OCI-LY1 (cell line): ENCODE measurements at regions not wholly inside any gene's neighbourhood (a gene's known extent, or its start where the extent isn't known, plus 50 kb on each side); places are given as distances from the start of the nearest gene placed in this dataset.

Experiments
- H2AFZ ChIP-seq: fragments of 200-600 bp; sonication (generic), shearing (Covaris generic); 2 replicates; pipeline ENCODE4 v1.6.0; 2014; ENCODE audit warnings: antibody characterized with exemption, mild to moderate bottlenecking, low read length
- H3F3A ChIP-seq: fragments of 200-600 bp; sonication (generic), shearing (Covaris generic); 2 replicates; pipeline ENCODE4 v1.6.0; 2014; ENCODE audit warnings: mild to moderate bottlenecking, antibody characterized with exemption, low read length, moderate library complexity; ENCODE audit not compliant: insufficient read depth
- H3K27ac ChIP-seq: fragments of 200-600 bp; sonication (generic); 2 replicates; pipeline ENCODE4 v1.5.1; 2014; ENCODE audit warnings: low read length, mixed run types, mild to moderate bottlenecking, low read depth; ENCODE audit not compliant: poor library complexity, severe bottlenecking
- H3K27me3 ChIP-seq: fragments of 200-600 bp; sonication (generic); 2 replicates; pipeline ENCODE4 v1.6.0; 2014; ENCODE audit warnings: antibody characterized with exemption, mild to moderate bottlenecking, low read length, moderate library complexity; ENCODE audit not compliant: insufficient read depth
- H3K36me3 ChIP-seq: fragments of 200-600 bp; sonication (generic); 2 replicates; pipeline ENCODE4 v1.6.1; 2014; ENCODE audit warnings: mild to moderate bottlenecking, antibody characterized with exemption, low read length, moderate library complexity, mixed read lengths; ENCODE audit not compliant: insufficient read depth
- H3K4me1 ChIP-seq: fragments of 200-600 bp; sonication (generic); 2 replicates; pipeline ENCODE4 v1.5.1; 2014; ENCODE audit warnings: mild to moderate bottlenecking, low read length, moderate library complexity; ENCODE audit not compliant: insufficient read depth, severe bottlenecking
- H3K4me2 ChIP-seq: fragments of 200-600 bp; sonication (generic), shearing (Covaris generic); 2 replicates; pipeline ENCODE4 v1.6.1; 2014; ENCODE audit warnings: low read length
- H3K4me3 ChIP-seq: fragments of 200-600 bp; sonication (generic); 2 replicates; pipeline ENCODE4 v1.5.1; 2014; ENCODE audit warnings: low read length, low read depth, mild to moderate bottlenecking, mixed read lengths; ENCODE audit not compliant: poor library complexity, severe bottlenecking
- H3K79me2 ChIP-seq: fragments of 200-600 bp; shearing (Covaris generic); 2 replicates; pipeline ENCODE4 v1.6.1; 2016; ENCODE audit warnings: mixed run types, low read length, mixed read lengths; ENCODE audit not compliant: insufficient read depth
- H3K9ac ChIP-seq: fragments of 200-600 bp; sonication (generic), shearing (Covaris generic); 2 replicates; pipeline ENCODE4 v1.6.1; 2014; ENCODE audit warnings: mild to moderate bottlenecking, low read length, mixed read lengths
- H3K9me2 ChIP-seq: fragments of 200-600 bp; sonication (generic), shearing (Covaris generic); 2 replicates; pipeline ENCODE4 v1.6.1; 2014; ENCODE audit warnings: low read depth, mild to moderate bottlenecking, low read length, mixed read lengths
- H3K9me3 ChIP-seq: fragments of 200-600 bp; shearing (Covaris generic); 2 replicates; pipeline ENCODE4 v1.6.1; 2014; ENCODE audit warnings: low read length, mixed read lengths
- H4K20me1 ChIP-seq: fragments of 200-600 bp; sonication (generic), shearing (Covaris generic); 2 replicates; pipeline ENCODE4 v1.6.0; 2016; ENCODE audit warnings: mild to moderate bottlenecking, low read length; ENCODE audit not compliant: insufficient read depth
- EZH2 ChIP-seq: fragments of 200-600 bp; sonication (generic), shearing (Covaris generic); IDR thresholded peaks from 2 replicates; pipeline ENCODE4 v1.8.0; 2017; ENCODE audit warnings: borderline replicate concordance, mixed run types, mild to moderate bottlenecking, antibody characterized with exemption, low read length, moderate library complexity, mixed read lengths
- TF ChIP-seq, protein P1 (sequence below): fragments of 200-600 bp; sonication (generic), shearing (Covaris generic); IDR thresholded peaks from 2 replicates; pipeline ENCODE4 v1.5.1; 2017; ENCODE audit warnings: mild to moderate bottlenecking, antibody characterized with exemption, low read length, moderate library complexity, mixed read lengths

DNA sequence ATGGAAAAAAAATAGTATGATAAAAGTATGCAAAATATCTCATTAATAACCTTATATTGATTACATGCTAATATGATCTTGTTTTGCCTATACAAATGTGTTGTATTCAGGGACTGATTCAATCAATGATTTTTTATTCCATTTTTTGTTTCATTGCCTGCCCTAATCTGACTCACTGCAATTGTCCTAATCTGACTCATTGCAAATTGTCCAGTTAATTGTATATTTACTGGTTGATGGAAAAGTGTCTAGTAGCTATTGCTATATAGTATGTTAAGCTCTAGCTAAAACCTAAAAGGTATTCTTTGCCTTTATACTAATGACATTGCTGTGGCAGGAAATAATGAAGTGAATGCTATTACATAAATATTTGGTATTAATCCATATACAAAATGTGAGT lies 728.9 kb upstream of the ZP4 start:
- Histone ChIP-seq H3K27ac (no peak overlapping the region), H3K4me2 (no peak overlapping the region), H3K79me2 (no peaks in the 10 kb centered on the region), H2AFZ (no peak overlapping the region), H3K9ac (no peak overlapping the region), H4K20me1 (no peaks in the 10 kb centered on the region), H3K4me1 (no peaks in the 10 kb centered on the region), H3F3A (no peaks in the 10 kb centered on the region), H3K27me3 (no peaks in the 10 kb centered on the region), H3K4me3 (no peak overlapping the region), H3K9me2 (no peaks in the 10 kb centered on the region), H3K36me3 (no peaks in the 10 kb centered on the region), H3K9me3 (no peaks in the 10 kb centered on the region)
- no peak for TF ChIP-seq EZH2
- TF ChIP-seq, protein P1, sequence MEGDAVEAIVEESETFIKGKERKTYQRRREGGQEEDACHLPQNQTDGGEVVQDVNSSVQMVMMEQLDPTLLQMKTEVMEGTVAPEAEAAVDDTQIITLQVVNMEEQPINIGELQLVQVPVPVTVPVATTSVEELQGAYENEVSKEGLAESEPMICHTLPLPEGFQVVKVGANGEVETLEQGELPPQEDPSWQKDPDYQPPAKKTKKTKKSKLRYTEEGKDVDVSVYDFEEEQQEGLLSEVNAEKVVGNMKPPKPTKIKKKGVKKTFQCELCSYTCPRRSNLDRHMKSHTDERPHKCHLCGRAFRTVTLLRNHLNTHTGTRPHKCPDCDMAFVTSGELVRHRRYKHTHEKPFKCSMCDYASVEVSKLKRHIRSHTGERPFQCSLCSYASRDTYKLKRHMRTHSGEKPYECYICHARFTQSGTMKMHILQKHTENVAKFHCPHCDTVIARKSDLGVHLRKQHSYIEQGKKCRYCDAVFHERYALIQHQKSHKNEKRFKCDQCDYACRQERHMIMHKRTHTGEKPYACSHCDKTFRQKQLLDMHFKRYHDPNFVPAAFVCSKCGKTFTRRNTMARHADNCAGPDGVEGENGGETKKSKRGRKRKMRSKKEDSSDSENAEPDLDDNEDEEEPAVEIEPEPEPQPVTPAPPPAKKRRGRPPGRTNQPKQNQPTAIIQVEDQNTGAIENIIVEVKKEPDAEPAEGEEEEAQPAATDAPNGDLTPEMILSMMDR = no peak

DNA sequence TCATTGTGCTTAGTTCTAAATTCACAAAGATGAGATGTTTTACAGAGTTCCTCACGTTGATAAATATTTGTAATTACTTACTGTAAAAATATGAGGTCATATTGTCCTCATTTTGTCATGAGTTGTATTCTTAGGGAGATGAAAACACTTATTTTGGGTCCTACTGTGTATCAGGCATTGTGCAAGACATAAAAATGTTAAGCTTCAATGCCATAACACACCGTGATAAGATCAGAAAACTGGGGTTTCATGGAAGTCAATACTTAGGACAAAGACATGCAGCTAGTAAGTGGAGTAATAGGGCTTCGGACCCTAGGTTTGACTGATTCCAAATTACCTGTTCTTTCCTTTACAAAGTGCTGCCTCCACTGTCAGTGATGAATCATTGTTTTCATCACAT lies 720.7 kb upstream of the ZP4 start:
- Histone ChIP-seq H4K20me1 (no peaks in the 10 kb centered on the region), H3K4me3 (no peak overlapping the region), H3F3A (no peaks in the 10 kb centered on the region), H3K9me3 (no peaks in the 10 kb centered on the region), H3K27me3 (no peaks in the 10 kb centered on the region), H3K9me2 (no peaks in the 10 kb centered on the region), H3K9ac (no peak overlapping the region), H3K79me2 (no peaks in the 10 kb centered on the region), H3K36me3 (no peaks in the 10 kb centered on the region), H3K27ac (no peak overlapping the region), H3K4me1 (no peaks in the 10 kb centered on the region), H3K4me2 (no peak overlapping the region), H2AFZ (no peak overlapping the region)
- TF ChIP-seq, protein P1 = no peak
- no peak for TF ChIP-seq EZH2

DNA sequence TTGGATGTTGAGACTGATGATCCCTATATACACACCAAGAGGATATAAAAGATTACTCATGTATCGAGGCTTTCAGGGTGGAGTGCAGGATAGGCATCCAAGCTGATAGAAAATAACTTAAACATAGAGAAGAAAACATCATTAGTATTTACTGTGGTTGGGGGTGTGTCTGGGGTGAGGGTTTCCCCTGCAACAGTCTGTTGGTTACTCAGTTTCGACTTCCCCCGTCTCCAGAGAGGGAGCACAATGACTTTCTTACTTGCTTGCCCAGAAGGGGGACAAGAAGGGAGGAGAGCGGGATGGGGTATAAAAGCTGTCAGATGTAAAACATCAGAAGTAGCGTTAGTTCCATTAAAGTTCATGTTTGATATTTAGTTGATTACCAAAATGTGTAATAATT lies 717.4 kb upstream of the ZP4 start:
- no peaks in the 10 kb centered on the region for H4K20me1 ChIP-seq
- no peak overlapping the region for H3K4me2 ChIP-seq
- no peak overlapping the region for H3K9ac ChIP-seq
- H3K9me2 ChIP-seq = no peaks in the 10 kb centered on the region
- no peaks in the 10 kb centered on the region for H3K79me2 ChIP-seq
- TF ChIP-seq, protein P1 = no peak
- no peak for TF ChIP-seq EZH2
- no peaks in the 10 kb centered on the region for H3K9me3 ChIP-seq
- H3K27ac ChIP-seq = no peak overlapping the region
- H3K4me3 ChIP-seq = no peak overlapping the region
- no peak overlapping the region for H2AFZ ChIP-seq
- no peaks in the 10 kb centered on the region for H3K27me3 ChIP-seq
- H3K36me3 ChIP-seq = no peaks in the 10 kb centered on the region
- no peaks in the 10 kb centered on the region for H3F3A ChIP-seq
- no peaks in the 10 kb centered on the region for H3K4me1 ChIP-seq
